H9 (cell line): ENCODE measurements at regions not wholly inside any gene's neighbourhood (a gene's known extent, or its start where the extent isn't known, plus 50 kb on each side); places are given as distances from the start of the nearest gene placed in this dataset.

Experiments used
- DNase-seq: peaks from one replicate; pipeline ENCODE4 v3.0.0-alpha.2; 2017
- H2AFZ ChIP-seq: one replicate; pipeline ENCODE4 v1.6.1; 2013; ENCODE audit warnings: mild to moderate bottlenecking, low read length, control low read depth, moderate library complexity
- H2AK5ac ChIP-seq: 2 replicates; pipeline ENCODE4 v1.6.1; 2013; ENCODE audit warnings: low read length, control low read depth, mixed read lengths; ENCODE audit not compliant: insufficient read length
- H2BK120ac ChIP-seq: one replicate; pipeline ENCODE4 v1.6.1; 2013; ENCODE audit warnings: low read depth, mild to moderate bottlenecking, low read length, control low read depth, inconsistent platforms; ENCODE audit not compliant: poor library complexity, severe bottlenecking
- H2BK12ac ChIP-seq: 2 replicates; pipeline ENCODE4 v1.6.1; 2013; ENCODE audit warnings: low read length, control low read depth, mixed read lengths, low read depth; ENCODE audit not compliant: insufficient read length
- H2BK15ac ChIP-seq: 2 replicates; pipeline ENCODE4 v1.6.1; 2013; ENCODE audit warnings: low read depth, low read length, control low read depth
- H2BK20ac ChIP-seq: one replicate; pipeline ENCODE4 v1.6.1; 2013; ENCODE audit warnings: low read depth, mild to moderate bottlenecking, low read length, control low read depth, inconsistent platforms; ENCODE audit not compliant: poor library complexity, severe bottlenecking
- H2BK5ac ChIP-seq: 2 replicates; pipeline ENCODE4 v1.6.1; 2013; ENCODE audit warnings: low read length, control low read depth, mixed read lengths; ENCODE audit not compliant: insufficient read length
- H3K14ac ChIP-seq: 2 replicates; pipeline ENCODE4 v1.6.1; 2013; ENCODE audit warnings: low read length, control low read depth; ENCODE audit not compliant: insufficient read depth
- H3K18ac ChIP-seq: 2 replicates; pipeline ENCODE4 v1.6.1; 2013; ENCODE audit warnings: low read depth, mild to moderate bottlenecking, mixed read lengths, low read length, control low read depth; ENCODE audit not compliant: insufficient read length
- H3K23ac ChIP-seq: 2 replicates; pipeline ENCODE4 v1.6.1; 2013; ENCODE audit warnings: low read length, control low read depth, mixed read lengths, low read depth; ENCODE audit not compliant: insufficient read length
- H3K23me2 ChIP-seq: 2 replicates; pipeline ENCODE4 v1.6.1; 2013; ENCODE audit warnings: low read depth, mild to moderate bottlenecking, mixed read lengths, low read length, control low read depth; ENCODE audit not compliant: insufficient read length, poor library complexity, severe bottlenecking
- H3K27ac ChIP-seq: 2 replicates; pipeline ENCODE4 v1.5.1; 2013; ENCODE audit warnings: low read length, control low read depth, mixed read lengths, low read depth; ENCODE audit not compliant: insufficient read length
- H3K27me3 ChIP-seq: 2 replicates; pipeline ENCODE4 v1.6.1; 2013; ENCODE audit warnings: low read length, control low read depth, inconsistent platforms; ENCODE audit not compliant: insufficient read depth
- H3K4ac ChIP-seq: 2 replicates; pipeline ENCODE4 v1.6.1; 2013; ENCODE audit warnings: low read depth, mild to moderate bottlenecking, control low read depth, inconsistent platforms, low read length, moderate library complexity
- H3K4me1 ChIP-seq: 2 replicates; pipeline ENCODE4 v1.6.1; 2013; ENCODE audit warnings: low read length, control low read depth, inconsistent platforms; ENCODE audit not compliant: insufficient read depth
- H3K4me2 ChIP-seq: 2 replicates; pipeline ENCODE4 v1.6.1; 2013; ENCODE audit warnings: low read length, control low read depth, mixed read lengths; ENCODE audit not compliant: insufficient read length, insufficient read depth
- H3K56ac ChIP-seq: 2 replicates; pipeline ENCODE4 v1.6.1; 2013; ENCODE audit warnings: low read depth, mild to moderate bottlenecking, mixed read lengths, low read length, control low read depth; ENCODE audit not compliant: insufficient read length
- H3K79me1 ChIP-seq: 2 replicates; pipeline ENCODE4 v1.6.1; 2013; ENCODE audit warnings: low read depth, mild to moderate bottlenecking, moderate library complexity, low read length, control low read depth, inconsistent platforms; ENCODE audit not compliant: insufficient read depth, poor library complexity, severe bottlenecking
- H3K79me2 ChIP-seq: 2 replicates; pipeline ENCODE4 v1.6.1; 2013; ENCODE audit warnings: low read length, control low read depth, inconsistent platforms; ENCODE audit not compliant: insufficient read depth
- H3K9ac ChIP-seq: 2 replicates; pipeline ENCODE4 v1.6.1; 2013; ENCODE audit warnings: low read length, control low read depth, mixed read lengths; ENCODE audit not compliant: insufficient read length; ENCODE audit errors: extremely low read depth
- H3K9me3 ChIP-seq: one replicate; pipeline ENCODE4 v1.6.1; 2013; ENCODE audit warnings: low read depth, low read length, inconsistent platforms; ENCODE audit not compliant: control insufficient read depth
- H3T11ph ChIP-seq: one replicate; pipeline ENCODE4 v1.6.1; 2013; ENCODE audit warnings: mild to moderate bottlenecking, low read length, control low read depth, inconsistent platforms
- H4K20me1 ChIP-seq: one replicate; pipeline ENCODE4 v1.6.1; 2013; ENCODE audit not compliant: control insufficient read depth, insufficient read length, insufficient read depth
- H4K5ac ChIP-seq: 2 replicates; pipeline ENCODE4 v1.6.1; 2013; ENCODE audit warnings: low read depth, mild to moderate bottlenecking, mixed read lengths, low read length, control low read depth; ENCODE audit not compliant: insufficient read length
- H4K8ac ChIP-seq: replicated peaks from 2 replicates; pipeline ENCODE4 v1.6.1; 2013; ENCODE audit warnings: low read length, control low read depth, mixed read lengths, low read depth; ENCODE audit not compliant: insufficient read length
- H4K91ac ChIP-seq: 2 replicates; pipeline ENCODE4 v1.6.1; 2013; ENCODE audit warnings: low read depth, mild to moderate bottlenecking, moderate library complexity, mixed read lengths, low read length, control low read depth; ENCODE audit not compliant: insufficient read length
- H3K27ac Mint-ChIP-seq, 3 experiments: 2 replicates in 2 of 3; 3 replicates in 1 of 3; pipeline ENCODE4 v1.8.0; 2020 to 2021; ENCODE audit warnings: mixed read lengths in 3 of 3, mild to moderate bottlenecking in 1 of 3, moderate library complexity in 1 of 3
- H3K27me3 Mint-ChIP-seq: 2 replicates; pipeline ENCODE4 v1.8.0; 2021; ENCODE audit warnings: low read depth, mild to moderate bottlenecking, moderate library complexity, mixed read lengths
- H3K36me3 Mint-ChIP-seq, 3 experiments: 2 replicates in 2 of 3; 3 replicates in 1 of 3; pipeline ENCODE4 v1.8.0; 2020 to 2021; ENCODE audit warnings: low read depth in 3 of 3, mixed read lengths in 3 of 3; ENCODE audit not compliant: insufficient read depth in 1 of 3
- H3K4me1 Mint-ChIP-seq, 2 experiments: 2 replicates each; pipeline ENCODE4 v1.8.0; 2020; ENCODE audit warnings: mixed read lengths in 2 of 2
- H3K4me3 Mint-ChIP-seq, 2 experiments: 2 replicates in 1 of 2; 3 replicates in 1 of 2; pipeline ENCODE4 v1.8.0; 2020 to 2021; ENCODE audit warnings: mild to moderate bottlenecking in 2 of 2, mixed read lengths in 2 of 2, moderate library complexity in 1 of 2
- H3K9me3 Mint-ChIP-seq, 2 experiments: 2 replicates in 1 of 2; 3 replicates in 1 of 2; pipeline ENCODE4 v1.8.0; 2020; ENCODE audit warnings: mild to moderate bottlenecking in 2 of 2, mixed read lengths in 2 of 2, moderate library complexity in 1 of 2
- CTCF ChIP-seq: fragments of 200-600 bp; sonication (generic); conservative IDR thresholded peaks from 3 replicates; pipeline ENCODE4 v1.8.0; 2021; ENCODE audit warnings: antibody characterized with exemption, mild to moderate bottlenecking
- WGBS: extraction: QIAGEN DNeasy Blood & Tissue Kit; methylation state at CpG from one replicate; pipeline ENCODE4 v1.1.7; 2013; ENCODE audit warnings: missing lambda C conversion rate, low lambda C conversion rate, mixed read lengths; ENCODE audit not compliant: insufficient read length; ENCODE audit errors: extremely low coverage; 5-methylcytosine and 5-hydroxymethylcytosine counted together

DNA sequence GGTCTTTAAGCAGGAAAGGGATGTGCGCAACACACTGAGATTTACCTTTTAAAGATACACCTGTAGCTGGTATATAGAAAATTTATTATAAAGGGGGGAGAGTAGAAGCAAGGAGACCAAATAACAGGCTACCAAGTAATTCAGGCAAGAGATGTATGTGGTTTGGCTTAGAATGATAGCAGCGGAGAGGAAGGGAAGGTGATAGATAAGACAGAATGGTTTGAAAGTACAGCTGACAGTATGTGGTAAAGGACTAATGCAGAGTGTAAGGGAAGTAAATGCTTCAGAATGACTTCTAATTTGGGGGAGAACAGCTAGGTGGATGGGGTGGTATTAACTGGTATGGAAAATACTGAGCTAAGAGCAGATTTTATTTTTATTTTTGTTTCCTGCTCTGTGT, 308.9 kb downstream of the ANTXR2 start:
- H3K27me3 Mint-ChIP-seq, result no peaks in the 10 kb centered on the region
- H3K23ac ChIP-seq, result no peak overlapping the region
- H2BK12ac ChIP-seq, result no peak overlapping the region
- H3K9ac ChIP-seq, result no peak overlapping the region
- H2BK20ac ChIP-seq, result no peak overlapping the region
- H3K27me3 ChIP-seq, result no peaks in the 10 kb centered on the region
- no peaks in the 10 kb centered on the region for H3K4me1 ChIP-seq
- H3K36me3 Mint-ChIP-seq, result peaks cover 3 to 7% (median 5%) of the 10 kb centered on the region in 3 experiments; a peak in 5 of 7 replicates
- H3K27ac Mint-ChIP-seq, result no peak overlapping the region
- H3T11ph ChIP-seq, result no peak overlapping the region
- DNase-seq, result no peak
- no peak overlapping the region for H3K4ac ChIP-seq
- H2BK120ac ChIP-seq, result no peak overlapping the region
- H3K27ac ChIP-seq, result no peak overlapping the region
- no peaks in the 10 kb centered on the region for H3K79me1 ChIP-seq
- no peaks in the 10 kb centered on the region for H4K20me1 ChIP-seq
- H3K79me2 ChIP-seq, result no peaks in the 10 kb centered on the region
- no peak overlapping the region for H4K8ac ChIP-seq
- H2AFZ ChIP-seq, result no peak overlapping the region
- WGBS, result no CpG with 5 or more reads among the region's 2 CpGs
- H3K4me3 Mint-ChIP-seq, result no peak overlapping the region
- peaks cover 11 to 17% of the 10 kb centered on the region in 2 experiments for H3K9me3 Mint-ChIP-seq
- H3K4me2 ChIP-seq, result no peak overlapping the region
- H3K4me1 Mint-ChIP-seq, result no peaks in the 10 kb centered on the region
- no peak overlapping the region for H3K14ac ChIP-seq
- H4K5ac ChIP-seq, result no peak overlapping the region
- TF ChIP-seq CTCF, result no peak
- H2BK15ac ChIP-seq, result no peak overlapping the region
- no peak overlapping the region for H2BK5ac ChIP-seq
- no peak overlapping the region for H3K56ac ChIP-seq
- H3K18ac ChIP-seq, result no peak overlapping the region
- H3K9me3 ChIP-seq, result no peaks in the 10 kb centered on the region
- H2AK5ac ChIP-seq, result no peak overlapping the region
- no peaks in the 10 kb centered on the region for H3K23me2 ChIP-seq
- H4K91ac ChIP-seq, result no peak overlapping the region
